ENCODE measurements at regions not wholly inside any gene's neighbourhood (a gene's known extent, or its start where the extent isn't known, plus 50 kb on each side); places are given as distances from the start of the nearest gene placed in this dataset.

- no peak for TF ChIP-seq CEBPB (IDR thresholded peaks at IDR 0.05)
- no peak for TF ChIP-seq USF1 (IDR thresholded peaks at IDR 0.05)
- TF ChIP-seq FOXM1 (IDR thresholded peaks at IDR 0.05; ENCODE audit: borderline replicate concordance, low read depth) = no peak
- no peak for TF ChIP-seq TAF1 (IDR thresholded peaks at IDR 0.05; ENCODE audit: low read depth)
These were observed 90.8 kb upstream of the SLC2A1 start for GRCh38 chr1:43049481-43049880.

GRCh38 chr1:43048601-43049011 is 89.9 kb upstream of the SLC2A1 start:
- TF ChIP-seq CEBPB (IDR thresholded peaks at IDR 0.05) = no peak
- TF ChIP-seq EP300 (IDR thresholded peaks at IDR 0.05; ENCODE audit: borderline replicate concordance) = no peak
- no peak for TF ChIP-seq TAF1 (IDR thresholded peaks at IDR 0.05; ENCODE audit: low read depth)
- TF ChIP-seq MAX (IDR thresholded peaks at IDR 0.05) = no peak
- TF ChIP-seq CREB1 (IDR thresholded peaks at IDR 0.05; ENCODE audit: low read depth) = no peak
- no peak for TF ChIP-seq RAD21 (IDR thresholded peaks at IDR 0.05; ENCODE audit: low read depth)
- no peak for TF ChIP-seq NFIC (IDR thresholded peaks at IDR 0.05)
- TF ChIP-seq TCF12 (IDR thresholded peaks at IDR 0.05; ENCODE audit: low read depth) = no peak

- TF ChIP-seq EGR1 (IDR thresholded peaks at IDR 0.05) = no peak
- TF ChIP-seq NFIC (IDR thresholded peaks at IDR 0.05) = no peak
- no peak for TF ChIP-seq FOXM1 (IDR thresholded peaks at IDR 0.05; ENCODE audit: borderline replicate concordance, low read depth)
- no peak for TF ChIP-seq CREB1 (IDR thresholded peaks at IDR 0.05; ENCODE audit: low read depth)
- TF ChIP-seq MAX (IDR thresholded peaks at IDR 0.05) = no peak
- no peak for TF ChIP-seq REST (IDR thresholded peaks at IDR 0.05; ENCODE audit: low read depth)
- TF ChIP-seq TEAD4 (IDR thresholded peaks at IDR 0.05) = no peak
- TF ChIP-seq YY1 (IDR thresholded peaks at IDR 0.05; ENCODE audit: low read depth) = no peak
- no peak for TF ChIP-seq CEBPB (IDR thresholded peaks at IDR 0.05)
- no peak for TF ChIP-seq ZBTB7A (IDR thresholded peaks at IDR 0.05; ENCODE audit: low read depth)
- no peak for TF ChIP-seq RAD21 (IDR thresholded peaks at IDR 0.05; ENCODE audit: low read depth)
- no peak for TF ChIP-seq USF1 (IDR thresholded peaks at IDR 0.05)
- no peak for TF ChIP-seq TAF1 (IDR thresholded peaks at IDR 0.05; ENCODE audit: low read depth)
- no peak for TF ChIP-seq TCF12 (IDR thresholded peaks at IDR 0.05; ENCODE audit: low read depth)
- TF ChIP-seq EP300 (IDR thresholded peaks at IDR 0.05; ENCODE audit: borderline replicate concordance) = no peak
These were observed 88.5 kb upstream of the SLC2A1 start for GRCh38 chr1:43047135-43047534.

GRCh38 chr1:43044572-43045361 is 86.1 kb upstream of the SLC2A1 start:
- TF ChIP-seq USF1 (IDR thresholded peaks at IDR 0.05) (no peak), YY1 (IDR thresholded peaks at IDR 0.05; ENCODE audit: low read depth) (no peak), TAF1 (IDR thresholded peaks at IDR 0.05; ENCODE audit: low read depth) (no peak), ZBTB7A (IDR thresholded peaks at IDR 0.05; ENCODE audit: low read depth) (no peak), TCF12 (IDR thresholded peaks at IDR 0.05; ENCODE audit: low read depth) (no peak), NFIC (IDR thresholded peaks at IDR 0.05) (no peak), EP300 (IDR thresholded peaks at IDR 0.05; ENCODE audit: borderline replicate concordance) (no peak), CREB1 (IDR thresholded peaks at IDR 0.05; ENCODE audit: low read depth) (no peak), FOXM1 (IDR thresholded peaks at IDR 0.05; ENCODE audit: borderline replicate concordance, low read depth) (no peak), RAD21 (IDR thresholded peaks at IDR 0.05; ENCODE audit: low read depth) (no peak), TEAD4 (IDR thresholded peaks at IDR 0.05) (no peak), REST (IDR thresholded peaks at IDR 0.05; ENCODE audit: low read depth) (no peak), EGR1 (IDR thresholded peaks at IDR 0.05) (no peak), MAX (IDR thresholded peaks at IDR 0.05) (no peak), CEBPB (IDR thresholded peaks at IDR 0.05) (no peak)

GRCh38 chr1:43043695-43044094 is 85.0 kb upstream of the SLC2A1 start:
- no peak for TF ChIP-seq YY1 (IDR thresholded peaks at IDR 0.05; ENCODE audit: low read depth)
- no peak for TF ChIP-seq TCF12 (IDR thresholded peaks at IDR 0.05; ENCODE audit: low read depth)
- no peak for TF ChIP-seq NFIC (IDR thresholded peaks at IDR 0.05)
- TF ChIP-seq EP300 (IDR thresholded peaks at IDR 0.05; ENCODE audit: borderline replicate concordance) = no peak
- no peak for TF ChIP-seq TAF1 (IDR thresholded peaks at IDR 0.05; ENCODE audit: low read depth)
- TF ChIP-seq CREB1 (IDR thresholded peaks at IDR 0.05; ENCODE audit: low read depth) = no peak
- no peak for TF ChIP-seq CEBPB (IDR thresholded peaks at IDR 0.05)
- TF ChIP-seq FOXM1 (IDR thresholded peaks at IDR 0.05; ENCODE audit: borderline replicate concordance, low read depth) = no peak
- no peak for TF ChIP-seq MAX (IDR thresholded peaks at IDR 0.05)
- TF ChIP-seq RAD21 (IDR thresholded peaks at IDR 0.05; ENCODE audit: low read depth) = no peak
- TF ChIP-seq REST (IDR thresholded peaks at IDR 0.05; ENCODE audit: low read depth) = no peak
- TF ChIP-seq EGR1 (IDR thresholded peaks at IDR 0.05) = no peak
- no peak for TF ChIP-seq ZBTB7A (IDR thresholded peaks at IDR 0.05; ENCODE audit: low read depth)

Data from Ishikawa (cell line).